CD4-positive, alpha-beta T cell (primary cell): ENCODE measurements at regions not wholly inside any gene's neighbourhood (a gene's known extent, or its start where the extent isn't known, plus 50 kb on each side); places are given as distances from the start of the nearest gene placed in this dataset.

Experiments used
- ATAC-seq: fragments of 200-7000 bp; cut with Tn5 transposase; one replicate; pipeline ENCODE4 v1.10.0; 2022; ENCODE audit warnings: mild to moderate bottlenecking; ENCODE audit not compliant: poor library complexity
- CTCF ChIA-PET: fragments of 350-600 bp; sonication (Branson Sonifier 250); formaldehyde crosslinking; loops from one replicate; lab custom pipeline; 2021; ENCODE audit warnings: antibody characterized with exemption, inconsistent platforms; lab: Charles Lee
- POLR2A ChIA-PET: fragments of 350-600 bp; sonication (Branson Sonifier 250); formaldehyde crosslinking; loops from one replicate; lab custom pipeline; 2021; ENCODE audit warnings: antibody characterized with exemption, inconsistent platforms; lab: Charles Lee
- DNase-seq, 14 experiments: peaks; one replicate each; pipeline ENCODE4 v3.0.0-alpha.2; 2013 to 2020; ENCODE audit warnings: mixed read lengths in 2 of 14
- H3K27ac ChIP-seq, 2 donors: one replicate each; pipeline versions ENCODE4 v1.5.1 to v1.7.0; 2013; ENCODE audit warnings: low read length in 2 of 2, low read depth in 1 of 2, mild to moderate bottlenecking in 1 of 2
- H3K27me3 ChIP-seq, 2 experiments: 1 replicate in 1 of 2; 2 replicates in 1 of 2; pipeline versions ENCODE4 v1.6.1 to v1.7.0; 2013; ENCODE audit warnings: low read length in 2 of 2, control low read depth in 1 of 2, mild to moderate bottlenecking in 1 of 2, moderate library complexity in 1 of 2; ENCODE audit not compliant: insufficient read depth in 2 of 2, control insufficient read depth in 1 of 2
- H3K36me3 ChIP-seq: one replicate; pipeline ENCODE4 v1.6.1; 2013; ENCODE audit warnings: low read length, control low read depth; ENCODE audit not compliant: insufficient read depth
- H3K4me1 ChIP-seq: one replicate; pipeline ENCODE4 v1.6.1; 2013; ENCODE audit warnings: low read length, control low read depth; ENCODE audit not compliant: insufficient read depth
- H3K4me3 ChIP-seq: one replicate; pipeline ENCODE4 v1.5.1; 2013; ENCODE audit warnings: mild to moderate bottlenecking, low read length, moderate library complexity
- H3K9me3 ChIP-seq, 2 experiments: 1 replicate in 1 of 2; 2 replicates in 1 of 2; pipeline versions ENCODE4 v1.6.1 to v1.7.0; 2013; ENCODE audit warnings: low read length in 2 of 2, mild to moderate bottlenecking in 2 of 2, control low read depth in 1 of 2, moderate library complexity in 1 of 2; ENCODE audit not compliant: control insufficient read depth in 1 of 2, insufficient read depth in 1 of 2
- H3K27ac Mint-ChIP-seq: one replicate; pipeline ENCODE4 v1.8.0; 2020; ENCODE audit warnings: mixed read lengths
- H3K27me3 Mint-ChIP-seq: one replicate; pipeline ENCODE4 v1.8.0; 2021; ENCODE audit warnings: mixed read lengths
- H3K36me3 Mint-ChIP-seq: one replicate; pipeline ENCODE4 v1.8.0; 2021; ENCODE audit warnings: low read depth, mixed read lengths
- H3K4me1 Mint-ChIP-seq: one replicate; pipeline ENCODE4 v1.8.0; 2021; ENCODE audit warnings: low read depth, mixed read lengths
- H3K4me3 Mint-ChIP-seq: one replicate; pipeline ENCODE4 v1.8.0; 2020; ENCODE audit warnings: mild to moderate bottlenecking, mixed read lengths
- H3K9me3 Mint-ChIP-seq: one replicate; pipeline ENCODE4 v1.8.0; 2020; ENCODE audit warnings: mixed read lengths
- CTCF ChIP-seq: fragments of 200-600 bp; IDR thresholded peaks from one replicate; pipeline ENCODE4 v1.8.0; 2022; ENCODE audit warnings: antibody characterized with exemption, mild to moderate bottlenecking
- intact Hi-C, 2 experiments: fragments of 100-400 bp; cut with DNase I in 1 of 2; cut with micrococcal nuclease in 1 of 2; formaldehyde crosslinking; loops; one replicate each; pipeline versions ENCODE4 v1.15.1 to v1.9.0; 2023 to 2025; cut with DNase I, micrococcal nuclease

- Histone ChIP-seq H3K27me3 (no peaks in the 10 kb centered on the region), H3K27ac (no peak overlapping the region), H3K36me3 (no peaks in the 10 kb centered on the region), H3K9me3 (no peaks in the 10 kb centered on the region), H3K4me3 (no peak overlapping the region), H3K4me1 (no peaks in the 10 kb centered on the region)
- CTCF ChIA-PET, result no interaction called here
- H3K27me3 Mint-ChIP-seq, result no peaks in the 10 kb centered on the region
- DNase-seq, result no peak
- no peaks in the 10 kb centered on the region for H3K4me1 Mint-ChIP-seq
- TF ChIP-seq CTCF, result no peak
- no peak overlapping the region for H3K27ac Mint-ChIP-seq
- H3K36me3 Mint-ChIP-seq, result no peaks in the 10 kb centered on the region
- H3K4me3 Mint-ChIP-seq, result no peak overlapping the region
- H3K9me3 Mint-ChIP-seq, result peaks cover 3% of the 10 kb centered on the region
- no peak for ATAC-seq
- POLR2A ChIA-PET, result no interaction called here
- intact Hi-C loops, result no loop called here
Observed at GRCh38 chr3:181354140-181354539, 357.6 kb upstream of the SOX2 start.

- H3K4me3 Mint-ChIP-seq, result no peak overlapping the region
- CTCF ChIA-PET, result no interaction called here
- ATAC-seq, result no peak
Observed at GRCh38 chr3:181344331-181344730, 354.8 kb upstream of the DNAJC19 start.

GRCh38 chr3:181336597-181336996 lies 347.1 kb upstream of the DNAJC19 start:
- no peaks in the 10 kb centered on the region for H3K27me3 Mint-ChIP-seq
- CTCF ChIA-PET, result no interaction called here
- ATAC-seq, result no peak
- H3K9me3 ChIP-seq, result no peaks in the 10 kb centered on the region
- H3K27ac ChIP-seq, result no peak overlapping the region
- H3K36me3 ChIP-seq, result no peaks in the 10 kb centered on the region
- H3K4me1 ChIP-seq, result no peaks in the 10 kb centered on the region
- no peak for DNase-seq
- H3K36me3 Mint-ChIP-seq, result no peaks in the 10 kb centered on the region
- H3K4me1 Mint-ChIP-seq, result no peaks in the 10 kb centered on the region
- no peak overlapping the region for H3K4me3 ChIP-seq
- H3K9me3 Mint-ChIP-seq, result no peaks in the 10 kb centered on the region
- TF ChIP-seq CTCF, result no peak
- no peaks in the 10 kb centered on the region for H3K27me3 ChIP-seq
- POLR2A ChIA-PET, result no interaction called here
- H3K27ac Mint-ChIP-seq, result no peak overlapping the region
- no peak overlapping the region for H3K4me3 Mint-ChIP-seq
- intact Hi-C loops, result no loop called here

More at GRCh38 chr3:181344331-181344730, 354.8 kb upstream of the DNAJC19 start:
- POLR2A ChIA-PET, result no interaction called here
- TF ChIP-seq CTCF, result no peak
- H3K27me3 ChIP-seq, result no peaks in the 10 kb centered on the region
- Mint-ChIP-seq H3K9me3 (no peaks in the 10 kb centered on the region), H3K4me1 (no peaks in the 10 kb centered on the region), H3K27ac (no peak overlapping the region), H3K27me3 (no peaks in the 10 kb centered on the region), H3K36me3 (no peaks in the 10 kb centered on the region)
- no peaks in the 10 kb centered on the region for H3K4me1 ChIP-seq
- intact Hi-C loops, result no loop called here
- H3K4me3 ChIP-seq, result no peak overlapping the region
- no peak for DNase-seq
- peaks cover 0 to 3% of the 10 kb centered on the region in 2 experiments for H3K9me3 ChIP-seq
- no peaks in the 10 kb centered on the region for H3K36me3 ChIP-seq
- no peak overlapping the region for H3K27ac ChIP-seq
